ENCODE measurements at regions not wholly inside any gene's neighbourhood (a gene's known extent, or its start where the extent isn't known, plus 50 kb on each side); places are given as distances from the start of the nearest gene placed in this dataset.

DNA sequence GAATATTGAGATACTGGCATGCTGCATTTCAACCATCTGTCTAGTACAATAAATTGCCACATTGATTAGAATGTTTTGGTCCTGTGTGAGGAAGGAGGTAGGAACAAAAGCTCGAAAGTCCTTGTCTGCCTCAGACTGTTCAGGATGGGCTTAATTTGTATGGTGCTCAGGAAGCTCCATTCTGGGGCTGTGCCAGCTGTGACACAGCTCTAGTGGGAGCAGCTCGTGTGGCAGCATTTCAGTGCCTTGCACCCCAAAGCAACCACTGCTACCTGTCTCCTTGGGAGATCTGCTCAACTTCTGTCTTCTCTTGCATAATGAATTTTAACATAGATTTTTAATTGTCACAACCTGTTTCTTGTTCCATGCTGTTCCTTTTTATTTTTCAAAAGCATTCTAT, 144.4 kb upstream of the THUMPD2 start (continued):
- TF ChIP-seq, protein P1, sequence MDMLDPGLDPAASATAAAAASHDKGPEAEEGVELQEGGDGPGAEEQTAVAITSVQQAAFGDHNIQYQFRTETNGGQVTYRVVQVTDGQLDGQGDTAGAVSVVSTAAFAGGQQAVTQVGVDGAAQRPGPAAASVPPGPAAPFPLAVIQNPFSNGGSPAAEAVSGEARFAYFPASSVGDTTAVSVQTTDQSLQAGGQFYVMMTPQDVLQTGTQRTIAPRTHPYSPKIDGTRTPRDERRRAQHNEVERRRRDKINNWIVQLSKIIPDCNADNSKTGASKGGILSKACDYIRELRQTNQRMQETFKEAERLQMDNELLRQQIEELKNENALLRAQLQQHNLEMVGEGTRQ (IDR thresholded peaks at IDR 0.05; ENCODE audit: low read depth, low read length): no peak
- TF ChIP-seq BHLHE40 (IDR thresholded peaks at IDR 0.05; ENCODE audit: low read depth, low read length): no peak
- TF ChIP-seq SMC3 (IDR thresholded peaks at IDR 0.05; ENCODE audit: low read depth, low read length): no peak

DNA sequence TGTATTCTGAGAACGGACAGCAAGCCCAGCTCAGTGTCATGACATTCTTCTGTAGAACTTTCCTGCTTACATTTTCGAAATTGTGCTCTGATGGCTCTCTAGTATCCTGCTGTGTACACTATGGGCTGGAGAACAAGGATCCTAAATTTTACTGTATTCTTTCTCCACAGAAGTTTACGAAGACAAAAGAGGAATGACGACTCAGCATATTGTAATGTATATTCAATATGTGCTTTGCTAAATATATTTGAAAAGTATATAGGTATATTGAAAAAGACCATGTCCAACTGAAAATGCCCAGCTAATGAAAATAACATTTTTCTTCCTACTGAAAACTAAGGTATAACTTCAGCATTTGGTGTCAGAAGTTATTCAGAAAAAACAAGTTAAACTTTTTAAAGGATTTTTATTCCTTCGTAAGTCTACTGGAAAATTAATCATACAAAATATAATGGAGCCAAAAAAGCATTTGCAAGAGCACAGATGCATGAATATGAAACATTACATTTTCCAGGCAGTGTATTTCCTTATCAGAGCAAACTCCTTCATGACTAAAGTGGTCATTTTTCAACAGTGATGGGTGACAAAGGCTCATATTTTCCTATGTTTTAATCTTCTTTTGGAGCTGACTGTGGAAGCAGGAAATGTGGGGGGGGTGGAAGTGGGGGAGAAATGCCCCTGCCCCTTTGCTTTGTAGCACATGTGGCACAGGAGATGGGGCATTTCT, 143.8 kb upstream of the THUMPD2 start:
- no peaks in the 10 kb centered on the region for H3K9me3 ChIP-seq (ENCODE audit: control insufficient read depth, insufficient read depth, low read length)
- no peaks in the 10 kb centered on the region for H3K27me3 ChIP-seq (ENCODE audit: control insufficient read depth, insufficient read depth, low read length)
- H3K36me3 ChIP-seq (ENCODE audit: control insufficient read depth, insufficient read depth, low read length): no peaks in the 10 kb centered on the region
- H2AK5ac ChIP-seq (ENCODE audit: low read depth, low read length): no peak overlapping the region
- peak overlapping the region; percentile 50 for H4K91ac ChIP-seq (ENCODE audit: insufficient read depth, low read depth, low read length)
- 0 out of 2 replicates have a peak overlapping the region, but pooled peaks have one; percentile 0 for H3K9ac ChIP-seq (ENCODE audit: low read depth, low read length)
- peak overlapping the region; percentile 41; the same call in 1 of the 3 replicates for H2BK15ac ChIP-seq (ENCODE audit: low read depth, low read length)
- ChIA-PET CTCF (interaction anchor here (0.6 kb wide), 1 partner anchor 195 kb away, joined by 3 read pairs; no protein-coding TSS in a partner anchor), POLR2A (ENCODE audit: unreplicated experiment) (no interaction called here)
- H3K79me1 ChIP-seq (ENCODE audit: low read depth in 1 of 2, low read length in 2 of 2): no peaks in the 10 kb centered on the region
- H3K4me2 ChIP-seq (ENCODE audit: low read depth, low read length): no peak overlapping the region
- H3K18ac ChIP-seq (ENCODE audit: low read depth, low read length): peak overlapping the region; percentile 44; the same call in 1 of the 2 replicates
- peak; percentile 20 for DNase-seq
- peak overlapping the region; percentile 80; the same call in 1 of the 2 replicates for H3K4ac ChIP-seq (ENCODE audit: low read depth, low read length)
- no peaks in the 10 kb centered on the region for H3K9me1 ChIP-seq (ENCODE audit: insufficient read depth, low read length)
- WGBS, 2 experiments (ENCODE audit: extremely low coverage in 2 of 2, insufficient read length in 1 of 2): no CpG with 5 or more reads among the region's 5 CpGs
- H3K27ac ChIP-seq (ENCODE audit: insufficient read depth, low read length): no peak overlapping the region
- in situ Hi-C loops (cut with MboI; ENCODE audit: low sequenced_read_pairs): loop anchor here (25.0 kb wide), 1 partner anchor 1789 kb away; no protein-coding TSS in a partner anchor
- H2BK120ac ChIP-seq (ENCODE audit: low read depth, low read length): peak overlapping the region; percentile 91
- peak overlapping the region; percentile 43; the same call in 1 of the 2 replicates for H4K5ac ChIP-seq (ENCODE audit: low read depth, low read length)
- dilution Hi-C loops (cut with HindIII; ENCODE audit: low sequenced_read_pairs, unreplicated experiment): no loop called here
- peak overlapping the region; percentile 7 to 78; a peak in 3 of 4 replicates for H4K8ac ChIP-seq (ENCODE audit: low read depth in 2 of 2, low read length in 2 of 2)
- no peak for ATAC-seq (ENCODE audit: low read depth)
- intact Hi-C loops (cut with micrococcal nuclease): no loop called here
- H3K4me1 ChIP-seq (ENCODE audit: control insufficient read depth, insufficient read depth, low read length): peaks cover 18% of the 10 kb centered on the region
- H3K23ac ChIP-seq (ENCODE audit: low read depth, low read length): no peak overlapping the region
- BruUV-seq (replicated peaks): no TSS peak
- no peak overlapping the region for H2AK9ac ChIP-seq (replicated peaks; ENCODE audit: low read depth, low read length, poor library complexity)
- H3K14ac ChIP-seq (replicated peaks; ENCODE audit: low read depth, low read length): peak overlapping the region; percentile 83; the same call in 1 of the 2 replicates
- no peak overlapping the region for H3K4me3 ChIP-seq (ENCODE audit: insufficient read depth, low read depth, low read length)
- H4K20me1 ChIP-seq (ENCODE audit: insufficient read depth, low read length): no peaks in the 10 kb centered on the region
- H3K56ac ChIP-seq (ENCODE audit: extremely low read depth, insufficient read depth, low read length): peak overlapping the region; percentile 3; the same call in 1 of the 2 replicates
- H2BK5ac ChIP-seq (ENCODE audit: low read depth, low read length, poor library complexity, severe bottlenecking): peak overlapping the region; percentile 61
- peak overlapping the region; percentile 95; the same call in 1 of the 2 replicates for H2BK20ac ChIP-seq (ENCODE audit: low read depth, low read length)
- peak overlapping the region; percentile 73 for H2AFZ ChIP-seq (replicated peaks; ENCODE audit: low read length, poor library complexity)
- TF ChIP-seq BHLHE40 (IDR thresholded peaks at IDR 0.05; ENCODE audit: low read depth, low read length) (no peak), MAFK (IDR thresholded peaks at IDR 0.05; ENCODE audit: low read depth, low read length) (peak; percentile 99), RFX5 (IDR thresholded peaks at IDR 0.05; ENCODE audit: low read depth, low read length) (no peak)
